ENCODE measurements at regions not wholly inside any gene's neighbourhood (a gene's known extent, or its start where the extent isn't known, plus 50 kb on each side); places are given as distances from the start of the nearest gene placed in this dataset.
A peak's percentile ranks its signal among the peaks of the same experiment; 100 is the strongest.

DNA sequence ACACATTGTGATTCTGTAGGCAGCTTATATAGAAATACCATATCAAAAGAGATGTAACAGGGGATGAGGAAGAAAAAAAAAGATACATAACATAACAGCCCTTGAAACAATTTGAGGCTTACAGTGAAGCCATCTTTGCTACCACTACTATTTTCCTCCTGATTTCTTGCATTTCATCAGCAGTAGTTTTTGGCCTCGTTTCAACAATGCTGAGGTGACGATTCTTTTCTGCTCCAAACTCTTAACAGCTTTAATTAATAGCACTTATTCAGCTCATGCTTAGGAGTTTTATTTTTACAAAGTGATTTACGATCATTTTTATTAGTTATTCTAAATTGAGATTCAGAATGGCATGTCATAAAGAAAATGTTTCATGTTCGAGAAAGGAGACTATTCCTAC, 163.2 kb downstream of the DCK start:
- DNase-seq (ENCODE audit: low spot score) = no peak

DNA sequence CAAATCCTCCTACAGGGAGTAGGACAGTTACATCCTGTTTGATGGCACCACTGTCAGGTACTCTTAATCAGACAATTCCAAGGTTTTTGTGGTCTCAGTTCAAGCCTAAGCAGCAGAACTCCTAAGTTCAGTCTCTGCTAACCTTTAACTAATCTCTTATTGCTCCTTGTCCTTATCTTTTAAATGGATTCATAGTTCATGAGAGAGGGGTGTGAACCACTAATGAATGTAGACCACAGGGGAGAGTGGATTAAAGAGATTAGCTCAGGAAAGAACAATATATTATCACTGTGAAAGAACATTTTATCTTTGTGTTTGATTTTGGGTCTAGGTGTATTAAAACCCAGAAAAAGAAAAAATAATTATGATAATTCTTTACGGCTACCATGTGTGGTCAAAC, 168.9 kb downstream of the DCK start:
- DNase-seq (ENCODE audit: low spot score) = no peak

DNA sequence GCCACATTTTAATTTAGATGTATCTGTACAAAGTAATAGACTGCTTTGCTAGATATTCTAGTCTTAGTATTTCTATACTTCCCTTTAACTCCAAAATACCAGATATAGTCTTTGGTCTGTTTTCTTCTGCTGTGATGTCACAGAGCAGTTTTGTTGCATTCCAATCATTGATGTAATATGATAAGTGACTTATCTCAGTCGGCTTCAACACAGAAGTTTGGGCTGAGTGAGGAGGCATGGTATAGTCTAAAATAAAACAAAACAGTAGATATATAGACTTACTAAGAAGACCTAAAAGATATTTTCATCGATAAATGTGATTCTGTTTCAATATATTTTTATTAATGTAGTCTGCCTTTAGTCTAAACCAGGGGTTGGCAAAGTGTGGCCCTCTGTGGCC, 169.9 kb downstream of the DCK start:
- no peak for DNase-seq (ENCODE audit: low spot score)

- DNase-seq (ENCODE audit: low spot score) = no peak
These were observed 171.7 kb upstream of the SLC4A4 start for GRCh38 chr4:71167083-71167482.

GRCh38 chr4:71171592-71171991, 167.2 kb upstream of the SLC4A4 start:
- DNase-seq (ENCODE audit: low spot score) = no peak

- no peak for DNase-seq (ENCODE audit: low spot score)
These were observed 157.5 kb upstream of the SLC4A4 start for GRCh38 chr4:71181332-71181731.

DNA sequence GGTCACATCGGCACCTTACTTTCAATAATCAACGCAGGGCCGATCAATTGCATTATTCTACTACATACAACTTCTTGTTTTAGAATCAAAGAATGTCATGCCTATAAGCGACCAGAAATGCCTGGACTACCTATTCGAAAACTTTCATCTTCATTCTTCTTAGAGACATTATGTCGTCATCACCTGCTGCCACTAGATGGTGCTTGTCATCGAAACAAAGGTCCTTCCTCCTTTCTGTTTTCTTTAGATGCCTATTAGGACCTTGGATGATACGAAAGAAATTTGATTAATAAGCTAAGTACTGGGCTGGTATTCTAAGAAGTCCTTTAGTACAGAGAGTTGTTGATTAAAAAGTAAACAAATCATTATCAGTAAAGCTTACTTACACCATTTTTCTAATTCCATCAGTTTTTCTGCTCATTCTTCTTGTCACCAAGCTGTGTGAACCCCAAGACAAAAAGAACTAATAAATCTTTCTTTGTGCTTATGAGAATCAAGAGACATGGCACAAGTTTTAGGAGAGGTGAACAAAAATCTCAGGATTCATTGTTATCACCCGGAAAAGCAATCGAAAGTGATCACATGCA, 154.5 kb upstream of the SLC4A4 start:
- DNase-seq (ENCODE audit: low spot score) = peak; percentile 62

GRCh38 chr4:71185037-71185436, 153.8 kb upstream of the SLC4A4 start:
- no peak for DNase-seq (ENCODE audit: low spot score)

- no peak for DNase-seq (ENCODE audit: low spot score)
These were observed 152.6 kb upstream of the SLC4A4 start for GRCh38 chr4:71186257-71186565.

DNA sequence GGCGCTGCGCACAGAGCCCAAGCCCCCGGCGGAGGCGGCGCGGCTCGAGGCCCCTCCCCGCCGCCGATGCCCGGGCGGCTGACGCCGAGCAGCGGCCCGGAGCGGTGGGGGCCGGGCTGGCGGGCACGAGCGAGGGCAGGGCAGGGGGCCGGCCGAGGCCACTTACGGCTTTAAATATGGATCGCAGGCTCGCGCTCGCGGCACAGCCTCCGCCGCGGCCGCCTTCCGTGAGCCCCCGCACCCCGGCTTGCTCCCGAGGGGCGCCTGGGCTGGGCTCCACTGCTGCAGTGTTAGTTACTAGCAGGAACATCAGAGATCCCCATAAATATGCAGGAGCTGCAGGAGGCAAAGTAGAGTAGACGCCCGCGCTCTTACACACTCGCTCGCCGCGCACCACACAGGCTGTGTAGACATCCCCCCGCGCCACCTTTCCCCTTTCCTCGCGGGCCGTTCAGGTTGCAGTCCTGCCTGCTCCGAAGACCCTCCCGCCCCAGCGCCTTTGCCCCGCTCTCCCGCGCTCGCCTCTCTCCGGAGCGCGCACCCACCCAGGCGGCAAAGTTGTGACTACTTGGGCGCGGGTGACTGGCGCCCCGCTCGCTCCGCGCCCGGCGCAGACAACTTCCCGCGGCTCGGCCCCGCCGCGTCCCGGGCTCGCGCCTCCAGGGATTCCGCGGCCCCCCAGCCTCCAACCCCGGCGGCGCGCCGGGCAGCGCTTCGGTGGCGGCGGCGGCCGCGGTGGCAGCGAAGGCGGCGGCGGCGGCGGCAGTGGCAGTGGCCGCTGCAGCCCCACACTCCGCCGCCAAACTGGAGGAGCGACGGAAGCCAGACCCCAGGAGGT, 152.0 kb upstream of the SLC4A4 start:
- DNase-seq (ENCODE audit: low spot score) = peak; percentile 68

DNA sequence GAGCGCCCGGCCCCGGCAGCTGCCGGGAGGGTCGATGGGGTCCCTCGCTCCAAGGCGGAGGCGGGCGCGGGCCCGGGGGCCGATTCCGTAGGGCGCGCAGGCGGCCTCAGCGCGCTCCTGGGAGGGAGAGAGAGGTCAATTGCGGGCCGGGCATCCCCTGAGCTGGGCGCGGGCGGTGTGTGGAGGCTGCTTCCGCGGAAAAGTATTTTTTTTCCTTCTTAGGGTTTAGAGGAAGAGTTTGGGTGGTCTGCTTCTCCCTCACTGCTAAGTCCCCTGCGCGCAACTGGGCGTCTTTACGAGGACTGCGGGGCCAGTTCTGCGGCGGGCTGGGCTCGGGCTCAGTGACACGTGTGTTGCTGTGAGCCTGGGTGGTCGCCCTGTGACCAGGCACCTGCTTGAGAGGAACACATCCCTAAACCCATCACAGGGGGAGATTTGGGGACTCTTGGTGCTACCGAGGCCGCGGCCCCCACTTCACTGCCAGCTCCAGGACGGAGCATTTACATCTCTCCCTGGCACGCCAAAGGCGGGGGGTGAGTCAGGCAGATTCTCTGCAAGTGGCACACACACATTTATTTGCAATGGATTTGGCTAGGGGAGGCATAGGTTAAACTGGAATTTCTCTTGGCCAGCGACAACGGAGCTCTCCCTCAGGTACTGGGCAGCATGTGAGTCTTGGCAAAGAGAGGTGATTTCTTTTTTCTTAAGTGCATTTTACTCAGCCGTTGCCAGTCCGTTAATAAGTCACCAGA, 151.2 kb upstream of the SLC4A4 start:
- peak; percentile 91 for DNase-seq (ENCODE audit: low spot score)

DNA sequence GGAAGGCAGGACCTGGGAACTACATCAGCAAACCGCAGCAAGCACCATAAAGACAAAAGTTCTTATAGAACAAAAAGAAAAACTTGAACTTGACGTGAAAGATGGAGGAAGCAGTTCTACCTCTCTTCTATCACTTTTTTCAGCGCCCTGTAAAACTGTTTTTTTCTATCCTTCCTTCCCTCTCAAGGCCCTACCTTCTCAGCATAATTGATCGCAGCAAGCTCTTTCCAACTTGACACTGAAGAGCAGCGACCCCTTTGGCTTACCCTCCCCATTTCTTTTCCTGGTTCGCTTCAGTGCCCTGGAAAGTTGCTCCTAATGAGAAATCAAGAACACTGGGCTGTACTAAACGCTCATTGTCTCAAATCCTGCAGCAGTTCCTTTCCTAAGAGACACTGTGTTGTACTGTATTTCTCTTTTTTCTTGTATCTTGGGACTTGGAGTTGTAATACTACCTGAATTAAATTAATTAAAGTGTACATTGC, 150.6 kb upstream of the SLC4A4 start:
- no peak for DNase-seq (ENCODE audit: low spot score)

- no peak for DNase-seq (ENCODE audit: low spot score)
These were observed 149.9 kb upstream of the SLC4A4 start for GRCh38 chr4:71188951-71189350.

DNA sequence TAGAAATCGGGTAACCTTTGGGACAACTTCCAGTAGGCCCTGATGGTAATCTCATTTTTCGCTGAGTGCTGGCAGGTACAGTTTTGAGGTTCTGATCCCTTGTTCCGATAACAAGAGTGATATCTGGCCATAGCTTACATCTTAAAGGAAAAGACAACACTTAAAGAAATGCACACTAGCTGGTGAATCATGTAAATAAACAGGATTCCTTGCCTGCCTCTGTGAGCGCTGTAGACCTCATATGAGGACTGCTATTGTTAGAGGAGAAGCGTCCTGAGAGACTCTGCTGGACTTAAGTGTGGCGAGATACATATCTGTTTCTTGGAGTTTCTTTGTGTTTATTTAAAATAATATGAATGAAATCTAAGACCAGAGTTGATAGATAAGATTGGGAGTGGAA, 149.3 kb upstream of the SLC4A4 start:
- DNase-seq (ENCODE audit: low spot score) = no peak

GRCh38 chr4:71194454-71194853, 144.4 kb upstream of the SLC4A4 start:
- no peak for DNase-seq (ENCODE audit: low spot score)

DNA sequence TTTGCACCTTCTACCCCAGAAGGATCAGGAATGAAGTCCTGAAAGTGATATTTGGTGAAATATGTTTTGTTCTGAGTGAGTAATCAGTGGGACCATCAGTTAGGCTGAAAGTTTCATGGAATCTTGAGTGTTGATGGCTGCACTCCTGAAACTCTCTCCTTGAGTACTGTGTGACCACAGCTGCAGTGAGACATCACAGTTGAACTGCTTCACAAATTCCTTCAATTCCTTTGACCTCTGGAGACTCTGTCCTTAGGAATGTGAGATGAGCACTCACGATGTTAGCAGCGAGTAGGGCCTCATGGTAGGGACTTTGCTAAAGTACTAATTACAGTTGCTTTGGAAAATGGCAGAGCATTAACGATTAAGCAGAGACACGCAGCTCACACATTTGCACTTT, 142.9 kb upstream of the SLC4A4 start:
- DNase-seq (ENCODE audit: low spot score) = peak; percentile 85

- DNase-seq (ENCODE audit: low spot score) = no peak
These were observed 139.9 kb upstream of the SLC4A4 start for GRCh38 chr4:71198958-71199357.

DNA sequence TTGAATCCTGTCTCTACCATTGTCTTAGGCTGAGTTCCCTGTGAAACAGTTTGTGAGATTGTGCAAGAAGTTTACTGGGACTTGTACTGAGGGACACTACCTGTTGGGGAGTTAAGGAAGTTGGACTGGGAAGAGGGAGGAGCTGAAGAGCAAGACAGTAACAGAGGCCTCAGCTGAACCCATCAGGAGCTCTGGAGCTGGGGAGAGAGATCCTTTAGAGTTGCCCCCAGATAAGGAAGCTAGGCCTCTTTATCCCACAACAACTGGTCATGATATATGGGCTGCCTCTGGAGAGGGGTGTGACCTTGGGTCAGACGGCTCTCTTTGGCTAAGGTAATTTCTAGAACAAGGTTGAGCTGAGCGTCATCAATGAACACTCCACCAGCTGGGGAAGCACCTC, 137.8 kb upstream of the SLC4A4 start:
- no peak for DNase-seq (ENCODE audit: low spot score)

DNA sequence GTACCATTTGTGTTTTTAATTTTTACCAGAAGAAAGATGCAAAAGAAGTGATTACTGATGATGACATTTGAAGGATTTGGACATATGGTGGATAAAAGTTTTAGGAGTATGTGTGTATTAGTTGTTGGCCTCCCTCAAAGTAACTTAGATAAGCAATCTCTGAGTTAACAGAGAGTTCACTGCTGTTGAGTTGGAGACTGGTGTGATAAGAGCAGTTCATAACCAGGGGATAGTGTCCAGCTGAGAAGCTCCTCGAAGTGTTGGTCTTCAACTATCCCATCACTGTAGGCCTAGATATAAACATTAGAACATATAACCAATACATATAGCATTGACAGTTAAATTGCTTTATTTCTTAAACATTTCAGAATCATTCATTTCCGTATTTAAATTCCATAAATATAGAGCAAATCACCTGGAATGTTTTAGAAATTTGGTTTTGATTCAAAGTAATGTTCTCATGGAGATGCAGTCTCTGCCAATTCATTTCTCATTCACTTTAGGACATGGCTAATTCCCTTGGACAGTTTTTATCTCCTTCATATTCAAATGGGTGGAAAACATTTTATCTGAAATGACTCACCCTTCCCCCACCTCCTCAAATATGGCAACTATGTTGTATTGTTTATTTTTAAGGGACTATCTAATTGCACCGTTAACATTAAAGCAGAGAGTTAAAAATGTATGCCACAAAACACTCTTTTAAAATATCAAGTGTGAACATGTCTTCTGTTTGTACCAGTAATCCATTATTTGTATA, 136.8 kb upstream of the SLC4A4 start:
- no peak for DNase-seq (ENCODE audit: low spot score)

DNA sequence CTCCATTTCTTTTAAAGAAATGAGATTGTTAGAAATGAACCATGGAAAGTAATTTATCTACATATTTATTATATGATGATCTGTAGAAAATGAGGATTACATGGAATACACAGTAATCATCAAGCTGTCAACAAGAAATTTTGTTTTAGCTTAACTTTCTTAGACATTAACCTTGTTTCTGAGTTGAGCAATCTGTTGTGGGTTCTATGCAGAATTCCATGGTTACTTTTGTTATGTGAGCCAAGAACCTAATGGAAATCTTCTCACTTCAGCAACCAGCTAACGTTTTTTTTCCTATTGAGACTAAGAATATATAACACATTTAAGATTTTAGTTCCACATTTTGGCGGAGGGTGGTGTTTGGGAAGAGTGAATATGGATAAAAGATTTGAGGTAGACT, 136.1 kb upstream of the SLC4A4 start:
- DNase-seq (ENCODE audit: low spot score) = no peak

DNA sequence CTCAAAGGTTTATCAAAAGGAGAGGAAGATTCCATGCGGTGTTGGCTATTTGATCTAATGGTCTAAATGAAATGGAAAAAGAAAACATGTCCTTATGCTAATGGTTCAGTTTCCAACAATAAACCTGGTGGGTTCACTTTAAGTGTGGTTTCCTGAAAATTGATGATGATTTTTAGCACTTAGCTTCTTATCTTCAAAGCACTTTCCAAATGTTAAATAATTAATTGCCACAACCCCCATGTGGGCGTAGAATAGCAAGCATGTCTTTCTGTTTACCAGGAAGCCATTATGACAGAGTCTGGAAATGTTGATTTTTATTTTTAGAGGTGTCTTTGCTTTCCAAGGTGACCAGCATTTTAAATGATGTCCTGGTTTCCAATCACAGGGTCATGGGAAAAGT, 134.8 kb upstream of the SLC4A4 start:
- DNase-seq (ENCODE audit: low spot score) = no peak

DNA sequence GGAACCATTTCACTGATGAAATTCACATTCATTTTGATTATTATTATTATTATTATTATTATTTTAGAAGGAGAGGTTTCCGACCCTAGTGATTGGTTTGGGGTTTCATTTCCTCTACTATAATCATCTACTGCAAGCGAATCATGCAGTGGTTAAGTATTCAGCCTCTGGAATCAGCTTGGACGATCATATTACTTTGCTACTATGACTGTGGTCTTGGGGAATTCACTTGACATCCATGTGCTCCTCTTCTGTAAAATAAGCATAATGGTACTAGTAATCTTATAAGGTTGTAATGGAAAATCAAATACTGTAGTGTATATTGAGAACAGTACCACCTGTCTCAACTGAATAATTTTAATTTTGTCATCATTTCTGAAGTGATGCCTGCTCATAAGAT, 132.1 kb upstream of the SLC4A4 start:
- peak; percentile 55 for DNase-seq (ENCODE audit: low spot score)

Measured in kidney tubule cell (primary cell).